Skeletal muscle tissue (tissue), 3 donors: ENCODE measurements at regions not wholly inside any gene's neighbourhood (a gene's known extent, or its start where the extent isn't known, plus 50 kb on each side); places are given as distances from the start of the nearest gene placed in this dataset.

Experiments used
- H3K27ac ChIP-seq: one replicate; pipeline ENCODE4 v1.7.0; 2013; ENCODE audit warnings: mild to moderate bottlenecking, low read depth, low read length, inconsistent platforms
- H3K27me3 ChIP-seq, 3 donors: one replicate each; pipeline ENCODE4 v1.7.0; 2013; ENCODE audit warnings: low read length in 3 of 3; ENCODE audit not compliant: control insufficient read depth in 3 of 3, insufficient read depth in 3 of 3
- H3K36me3 ChIP-seq, 3 donors: one replicate each; pipeline ENCODE4 v1.7.0; 2013; ENCODE audit warnings: low read length in 3 of 3; ENCODE audit not compliant: control insufficient read depth in 3 of 3, insufficient read depth in 3 of 3
- H3K4me1 ChIP-seq, 3 donors: one replicate each; pipeline ENCODE4 v1.7.0; 2013; ENCODE audit warnings: low read length in 3 of 3, mild to moderate bottlenecking in 3 of 3; ENCODE audit not compliant: control insufficient read depth in 3 of 3, insufficient read depth in 3 of 3
- H3K4me3 ChIP-seq, 3 donors: one replicate each; pipeline ENCODE4 v1.7.0; 2013; ENCODE audit warnings: low read length in 3 of 3
- H3K9ac ChIP-seq, 3 donors: one replicate each; pipeline ENCODE4 v1.7.0; 2013; ENCODE audit warnings: low read length in 3 of 3, mild to moderate bottlenecking in 3 of 3, moderate library complexity in 2 of 3, low read depth in 1 of 3
- H3K9me3 ChIP-seq, 3 donors: one replicate each; pipeline ENCODE4 v1.7.0; 2013; ENCODE audit warnings: low read length in 3 of 3; ENCODE audit not compliant: control insufficient read depth in 3 of 3
- donor health status: Osteomylitis.

DNA sequence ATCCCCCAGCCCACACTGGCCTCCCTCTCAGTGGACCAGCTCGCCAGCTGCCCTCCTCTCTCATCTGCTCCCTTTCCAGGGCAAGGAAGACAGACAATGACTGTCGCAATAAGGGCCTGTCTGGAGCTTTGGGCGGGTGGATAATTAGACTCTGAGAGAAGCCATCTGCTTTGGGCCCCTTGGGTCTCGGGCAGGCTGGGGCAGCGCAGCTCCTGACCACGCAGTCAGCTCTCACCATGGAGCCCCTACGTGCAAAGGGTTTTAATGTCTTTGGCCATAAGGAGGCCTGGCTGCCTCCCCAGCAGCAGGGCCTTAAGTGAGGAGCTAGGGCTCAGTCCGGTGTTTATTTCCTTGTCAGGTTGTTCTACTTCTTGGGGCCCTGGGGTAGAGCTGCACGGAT is 153.9 kb downstream of the CHST1 start:
- peaks cover 0 to 7% (median 3%) of the 10 kb centered on the region in 3 donors for H3K27me3 ChIP-seq
- no peak overlapping the region for H3K9ac ChIP-seq
- no peak overlapping the region for H3K27ac ChIP-seq
- H3K36me3 ChIP-seq = no peaks in the 10 kb centered on the region
- no peaks in the 10 kb centered on the region for H3K4me1 ChIP-seq
- no peaks in the 10 kb centered on the region for H3K9me3 ChIP-seq
- H3K4me3 ChIP-seq = no peak overlapping the region

DNA sequence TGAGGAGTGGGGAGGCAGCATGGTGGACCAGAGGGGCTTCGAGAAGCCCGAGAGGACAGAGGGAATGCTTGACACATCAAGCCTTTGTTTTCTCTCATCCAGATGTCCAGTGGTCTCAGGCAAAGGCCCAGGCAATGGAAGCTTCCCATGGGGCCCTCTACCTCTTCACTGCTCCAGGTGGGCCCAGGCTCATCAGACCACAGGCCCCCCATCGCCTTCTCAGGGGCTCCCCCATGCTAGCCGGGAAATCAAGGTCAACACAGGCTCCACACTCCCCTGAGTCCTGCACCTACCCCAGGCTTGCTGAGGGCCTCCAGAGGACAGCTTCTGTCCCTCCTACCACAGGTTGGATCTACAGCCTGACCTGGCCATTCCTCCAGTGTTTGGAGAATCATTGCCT is 157.5 kb downstream of the CHST1 start:
- Histone ChIP-seq H3K27me3 (peaks cover 0 to 3% (median 2%) of the 10 kb centered on the region in 3 donors), H3K27ac (no peak overlapping the region), H3K36me3 (no peaks in the 10 kb centered on the region), H3K4me3 (no peak overlapping the region), H3K4me1 (no peaks in the 10 kb centered on the region), H3K9me3 (no peaks in the 10 kb centered on the region), H3K9ac (no peak overlapping the region)

DNA sequence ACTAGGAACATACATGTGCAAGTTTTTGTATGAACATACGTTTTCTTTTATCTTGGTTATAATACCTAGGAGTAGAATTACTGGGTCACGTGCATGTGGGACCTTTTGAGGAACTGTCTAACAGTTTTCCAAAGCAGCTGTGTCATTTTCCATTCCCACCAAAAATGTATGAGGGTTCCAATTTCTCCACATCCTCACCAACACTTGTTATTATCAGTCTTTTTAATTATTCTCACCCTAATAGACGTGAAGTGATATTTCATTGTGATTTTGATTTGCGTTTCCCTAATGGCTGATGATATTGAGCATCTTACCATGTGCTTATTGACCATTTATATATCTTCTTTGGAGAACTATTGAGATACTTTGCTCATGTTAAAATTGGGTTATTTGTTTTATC is 162.1 kb downstream of the CHST1 start:
- no peaks in the 10 kb centered on the region for H3K4me1 ChIP-seq
- H3K27me3 ChIP-seq = peaks cover 0 to 7% (median 3%) of the 10 kb centered on the region in 3 donors
- no peaks in the 10 kb centered on the region for H3K9me3 ChIP-seq
- H3K36me3 ChIP-seq = no peaks in the 10 kb centered on the region
- H3K4me3 ChIP-seq = no peak overlapping the region
- no peak overlapping the region for H3K27ac ChIP-seq
- no peak overlapping the region for H3K9ac ChIP-seq

DNA sequence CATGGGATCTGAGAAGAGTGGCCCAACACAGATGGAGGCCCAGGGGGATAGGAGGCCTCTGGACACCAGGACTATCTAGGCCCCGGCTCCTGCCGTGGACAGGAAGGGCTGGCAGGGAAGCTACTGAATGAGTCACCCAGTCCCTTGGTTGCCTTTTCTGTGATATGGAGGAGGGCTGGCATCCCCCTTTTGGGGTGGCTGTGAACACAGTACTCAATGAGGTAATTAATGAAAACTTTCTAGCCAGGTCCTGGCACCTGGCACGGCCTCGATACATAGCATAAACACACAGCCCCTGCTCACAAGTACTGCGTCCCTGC is 163.2 kb downstream of the CHST1 start:
- Histone ChIP-seq H3K9me3 (no peaks in the 10 kb centered on the region), H3K4me3 (no peak overlapping the region), H3K4me1 (no peaks in the 10 kb centered on the region), H3K9ac (no peak overlapping the region), H3K36me3 (no peaks in the 10 kb centered on the region), H3K27ac (no peak overlapping the region), H3K27me3 (peaks cover 0 to 9% (median 0%) of the 10 kb centered on the region in 3 donors)

DNA sequence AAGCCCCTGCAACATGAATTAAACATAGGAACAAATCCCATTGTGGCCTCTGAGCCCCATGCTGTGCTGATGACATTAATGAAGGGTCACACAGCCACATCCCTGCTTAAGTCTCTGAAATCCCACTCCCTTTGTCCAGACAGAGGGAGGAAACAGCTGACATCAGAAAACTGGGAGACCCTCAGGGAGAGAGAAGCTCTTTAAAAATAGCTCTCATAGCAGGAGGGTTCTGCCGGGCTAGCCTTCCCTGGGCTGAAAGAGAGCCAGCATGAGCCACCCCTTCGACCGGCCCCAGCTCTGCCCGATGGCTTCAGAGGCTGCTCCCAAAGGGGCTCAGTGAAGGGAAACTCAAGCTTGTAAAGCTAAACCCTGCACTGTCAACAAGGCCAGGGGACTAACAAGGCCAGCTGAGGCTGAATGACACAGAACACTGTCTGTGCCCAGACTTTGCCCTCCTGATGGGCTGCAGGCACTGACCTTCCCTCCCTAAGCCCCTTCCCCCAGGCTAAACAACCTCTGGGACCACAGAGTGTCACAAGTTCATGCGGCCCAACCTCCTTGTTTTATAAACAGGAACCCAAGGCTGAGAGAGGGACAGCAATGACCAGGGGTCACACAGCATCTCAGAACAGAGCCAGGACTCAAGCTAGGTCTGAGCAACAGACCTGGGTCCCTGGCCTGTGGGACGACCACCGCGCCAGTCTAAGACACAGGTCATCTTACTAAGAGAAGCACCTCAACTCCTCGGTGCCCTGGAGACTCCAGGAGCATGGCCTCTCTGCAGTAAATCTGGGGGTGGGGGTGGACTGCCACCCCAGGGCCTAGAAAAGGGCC is 163.8 kb downstream of the CHST1 start:
- Histone ChIP-seq H3K4me3 (no peak overlapping the region), H3K9me3 (no peaks in the 10 kb centered on the region), H3K9ac (no peak overlapping the region), H3K36me3 (no peaks in the 10 kb centered on the region), H3K27me3 (peaks cover 0 to 9% (median 0%) of the 10 kb centered on the region in 3 donors), H3K27ac (no peak overlapping the region), H3K4me1 (no peaks in the 10 kb centered on the region)

DNA sequence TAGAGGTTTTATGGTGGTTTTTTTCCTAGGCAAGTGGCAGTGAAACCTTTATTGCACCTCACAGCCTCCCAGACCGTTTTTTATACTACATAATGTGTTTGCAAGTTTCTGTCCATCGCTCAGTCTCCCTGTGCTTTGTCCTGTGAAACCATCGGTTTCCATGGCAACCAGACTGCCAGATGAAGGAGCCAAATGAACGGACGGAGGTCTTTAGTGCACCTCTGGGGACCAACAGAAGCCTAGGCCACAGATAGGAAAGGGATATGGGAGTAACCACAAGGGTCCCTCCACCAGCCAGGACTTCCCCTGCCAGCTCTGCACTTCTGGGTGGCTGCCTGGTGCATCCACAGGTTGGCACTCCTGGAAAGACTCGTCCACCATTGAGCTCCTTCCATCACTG is 165.0 kb downstream of the CHST1 start:
- Histone ChIP-seq H3K27ac (no peak overlapping the region), H3K9me3 (no peaks in the 10 kb centered on the region), H3K9ac (no peak overlapping the region), H3K36me3 (no peaks in the 10 kb centered on the region), H3K4me1 (no peaks in the 10 kb centered on the region), H3K27me3 (peaks cover 0 to 10% (median 0%) of the 10 kb centered on the region in 3 donors), H3K4me3 (no peak overlapping the region)

DNA sequence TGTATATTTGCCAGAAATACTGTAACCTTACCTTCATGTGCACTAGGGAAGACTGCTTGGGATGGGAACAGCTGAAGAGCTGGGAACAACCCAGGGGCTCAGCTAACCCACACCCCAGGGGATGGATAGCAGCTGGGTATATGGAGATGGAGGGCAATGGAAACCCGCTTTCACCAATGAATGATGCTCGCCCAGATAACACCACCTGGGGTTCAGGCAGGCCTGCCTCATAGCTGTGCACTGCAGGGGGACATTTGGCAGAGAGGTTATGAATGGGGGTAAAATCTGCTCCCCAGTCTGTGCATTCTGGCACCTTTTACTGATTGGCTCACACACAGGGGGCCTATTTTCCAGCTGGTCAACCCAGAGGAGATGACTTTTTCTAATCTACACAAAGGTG is 170.7 kb downstream of the CHST1 start:
- Histone ChIP-seq H3K27ac (no peak overlapping the region), H3K4me3 (no peak overlapping the region), H3K9me3 (peaks cover 0 to 5% (median 0%) of the 10 kb centered on the region in 3 donors), H3K36me3 (no peaks in the 10 kb centered on the region), H3K4me1 (no peaks in the 10 kb centered on the region), H3K9ac (no peak overlapping the region), H3K27me3 (peaks cover 6 to 22% (median 8%) of the 10 kb centered on the region in 3 donors)

DNA sequence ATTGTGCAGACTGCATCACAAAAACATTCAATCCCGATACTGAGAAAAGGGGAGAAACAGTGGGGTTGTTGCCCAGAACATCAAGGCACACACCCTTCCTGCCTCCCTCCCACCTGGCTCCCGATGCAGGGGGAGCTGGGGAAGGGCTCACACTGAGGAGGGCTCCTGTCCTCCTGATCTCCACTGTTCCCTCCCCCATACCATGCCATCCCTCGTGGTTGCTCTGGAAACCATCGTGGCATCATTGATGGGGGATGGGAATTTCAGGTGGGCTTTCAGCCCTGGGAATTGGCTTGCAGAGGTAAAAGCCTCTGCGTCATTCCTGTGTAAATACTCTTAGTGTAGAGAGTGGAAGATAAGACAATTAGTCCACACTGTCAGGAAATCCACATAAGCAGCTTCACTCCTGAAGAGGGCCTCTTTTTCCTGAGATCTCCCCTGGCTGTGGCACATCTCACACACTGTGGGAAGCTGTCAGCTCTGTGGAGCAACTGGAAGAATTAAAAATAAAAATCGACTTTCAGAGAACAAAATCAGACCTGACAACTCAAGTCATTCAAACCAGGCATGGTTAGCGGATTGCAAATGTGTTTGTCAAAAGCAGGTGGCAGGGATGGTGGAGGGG is 176.0 kb downstream of the CHST1 start:
- Histone ChIP-seq H3K4me1 (no peaks in the 10 kb centered on the region), H3K9ac (no peak overlapping the region), H3K27me3 (peaks cover 9 to 16% (median 13%) of the 10 kb centered on the region in 3 donors), H3K36me3 (no peaks in the 10 kb centered on the region), H3K4me3 (no peak overlapping the region), H3K27ac (no peak overlapping the region), H3K9me3 (peaks cover 0 to 5% (median 0%) of the 10 kb centered on the region in 3 donors)

DNA sequence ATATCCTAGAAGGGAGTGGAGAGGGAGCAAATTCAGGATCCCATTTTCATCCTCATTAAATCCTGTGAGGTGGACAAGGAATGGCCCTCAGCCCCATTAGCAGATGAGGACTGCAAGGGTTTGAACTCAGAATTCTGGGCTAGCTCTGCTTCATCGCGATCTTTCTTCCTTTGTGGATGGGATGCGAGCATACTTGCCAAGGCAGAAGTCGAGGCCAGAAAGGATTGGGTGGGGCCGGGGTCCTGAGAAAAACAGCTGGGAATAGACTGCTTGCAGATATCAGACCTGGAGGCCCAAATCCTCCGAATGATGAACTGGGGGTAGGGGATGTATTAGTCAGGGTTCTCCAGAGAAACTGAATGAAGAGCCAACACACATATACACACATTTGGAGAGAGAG is 179.0 kb downstream of the CHST1 start:
- Histone ChIP-seq H3K9ac (no peak overlapping the region), H3K27me3 (peaks cover 9 to 27% (median 26%) of the 10 kb centered on the region in 3 donors), H3K27ac (no peak overlapping the region), H3K9me3 (no peaks in the 10 kb centered on the region), H3K36me3 (no peaks in the 10 kb centered on the region), H3K4me3 (no peak overlapping the region), H3K4me1 (no peaks in the 10 kb centered on the region)

DNA sequence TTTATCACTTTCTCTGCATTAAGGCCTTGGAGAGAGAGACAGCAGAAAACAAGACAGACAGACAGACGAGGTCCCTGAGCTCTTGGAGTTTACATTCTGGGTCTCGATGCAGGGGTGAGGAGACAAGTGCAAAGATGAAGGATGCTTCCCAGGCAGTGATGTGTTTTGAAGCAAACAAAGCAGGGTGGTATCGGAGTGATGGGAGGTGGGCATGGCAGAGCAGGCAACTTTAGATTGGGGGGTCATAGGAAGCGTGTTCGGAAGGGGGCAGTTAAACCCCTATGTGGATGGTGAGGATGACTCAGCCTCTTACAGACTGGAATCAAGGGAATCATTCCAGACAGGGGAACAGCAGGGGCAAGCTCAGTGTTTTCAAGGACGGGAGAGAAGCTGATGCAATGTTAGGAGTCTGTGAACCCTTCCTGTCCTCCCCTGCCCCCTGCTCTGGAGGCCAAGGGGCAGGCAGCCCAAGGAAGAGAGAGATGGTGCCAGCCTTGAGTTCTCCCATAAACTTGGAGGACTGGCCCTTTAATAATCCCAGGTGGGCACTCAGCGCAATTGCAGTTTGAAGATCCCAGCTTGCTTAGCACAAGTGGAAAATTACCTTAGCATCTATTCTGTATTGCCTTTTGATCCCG is 180.2 kb downstream of the CHST1 start:
- H3K27me3 ChIP-seq = peaks cover 9 to 31% (median 24%) of the 10 kb centered on the region in 3 donors
- H3K27ac ChIP-seq = no peak overlapping the region
- no peaks in the 10 kb centered on the region for H3K4me1 ChIP-seq
- H3K36me3 ChIP-seq = no peaks in the 10 kb centered on the region
- H3K4me3 ChIP-seq = no peak overlapping the region
- H3K9me3 ChIP-seq = no peaks in the 10 kb centered on the region
- no peak overlapping the region for H3K9ac ChIP-seq
